ENCODE measurements at regions not wholly inside any gene's neighbourhood (a gene's known extent, or its start where the extent isn't known, plus 50 kb on each side); places are given as distances from the start of the nearest gene placed in this dataset.

DNA sequence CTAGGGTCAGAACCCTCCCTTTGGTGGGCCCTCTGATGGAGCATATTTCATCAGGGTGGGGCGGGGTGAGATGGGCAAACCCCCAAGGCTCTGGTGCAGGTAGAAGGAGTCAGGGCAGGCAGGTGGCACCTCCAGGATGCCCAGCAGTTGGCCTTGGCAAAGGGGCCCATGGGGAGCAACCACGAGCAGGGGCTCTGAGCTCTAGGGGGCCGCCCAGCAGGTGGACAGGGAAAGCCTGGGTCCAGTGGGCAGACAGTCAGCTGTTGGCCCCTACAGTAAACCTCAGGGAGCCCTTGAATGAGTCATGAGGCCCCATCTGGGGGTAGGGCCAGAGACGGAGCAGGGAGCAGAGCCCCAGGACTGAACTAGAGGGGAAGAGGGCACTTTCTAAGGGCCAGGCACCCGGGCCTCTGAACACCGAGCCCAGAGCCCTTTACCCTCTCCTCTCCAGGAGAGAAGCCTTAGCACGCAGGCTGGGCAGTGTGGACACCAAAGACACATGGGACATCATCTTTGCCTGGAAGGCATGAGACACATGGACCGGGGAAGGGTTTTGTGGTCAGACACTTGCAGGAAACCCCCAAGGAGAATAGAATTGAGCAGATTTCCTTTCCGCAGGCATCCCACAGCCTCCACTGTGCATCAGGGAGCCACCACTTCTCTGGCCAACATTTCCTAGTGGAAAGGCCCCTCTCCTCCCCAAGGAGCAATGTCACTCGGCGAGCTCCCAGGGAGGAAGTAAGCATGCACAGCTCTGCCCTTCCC lies 257.3 kb downstream of the GLI2 start:
- TF ChIP-seq KDM1A (IDR thresholded peaks at IDR 0.05; ENCODE audit: borderline replicate concordance): no peak
- TF ChIP-seq, protein P1, sequence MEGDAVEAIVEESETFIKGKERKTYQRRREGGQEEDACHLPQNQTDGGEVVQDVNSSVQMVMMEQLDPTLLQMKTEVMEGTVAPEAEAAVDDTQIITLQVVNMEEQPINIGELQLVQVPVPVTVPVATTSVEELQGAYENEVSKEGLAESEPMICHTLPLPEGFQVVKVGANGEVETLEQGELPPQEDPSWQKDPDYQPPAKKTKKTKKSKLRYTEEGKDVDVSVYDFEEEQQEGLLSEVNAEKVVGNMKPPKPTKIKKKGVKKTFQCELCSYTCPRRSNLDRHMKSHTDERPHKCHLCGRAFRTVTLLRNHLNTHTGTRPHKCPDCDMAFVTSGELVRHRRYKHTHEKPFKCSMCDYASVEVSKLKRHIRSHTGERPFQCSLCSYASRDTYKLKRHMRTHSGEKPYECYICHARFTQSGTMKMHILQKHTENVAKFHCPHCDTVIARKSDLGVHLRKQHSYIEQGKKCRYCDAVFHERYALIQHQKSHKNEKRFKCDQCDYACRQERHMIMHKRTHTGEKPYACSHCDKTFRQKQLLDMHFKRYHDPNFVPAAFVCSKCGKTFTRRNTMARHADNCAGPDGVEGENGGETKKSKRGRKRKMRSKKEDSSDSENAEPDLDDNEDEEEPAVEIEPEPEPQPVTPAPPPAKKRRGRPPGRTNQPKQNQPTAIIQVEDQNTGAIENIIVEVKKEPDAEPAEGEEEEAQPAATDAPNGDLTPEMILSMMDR (IDR thresholded peaks at IDR 0.05 in 2 of 3, conservative IDR thresholded peaks at IDR 0.05 in 1 of 3; ENCODE audit: control insufficient read depth in 2 of 3, extremely low read depth in 1 of 3, insufficient read depth in 1 of 3, low read depth in 3 of 3, low read length in 3 of 3): no peak
- TF ChIP-seq, protein P2, sequence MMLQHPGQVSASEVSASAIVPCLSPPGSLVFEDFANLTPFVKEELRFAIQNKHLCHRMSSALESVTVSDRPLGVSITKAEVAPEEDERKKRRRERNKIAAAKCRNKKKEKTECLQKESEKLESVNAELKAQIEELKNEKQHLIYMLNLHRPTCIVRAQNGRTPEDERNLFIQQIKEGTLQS (IDR thresholded peaks at IDR 0.05; ENCODE audit: borderline replicate concordance, extremely low read depth, low read depth, low read length): no peak
- TF ChIP-seq, protein P3, sequence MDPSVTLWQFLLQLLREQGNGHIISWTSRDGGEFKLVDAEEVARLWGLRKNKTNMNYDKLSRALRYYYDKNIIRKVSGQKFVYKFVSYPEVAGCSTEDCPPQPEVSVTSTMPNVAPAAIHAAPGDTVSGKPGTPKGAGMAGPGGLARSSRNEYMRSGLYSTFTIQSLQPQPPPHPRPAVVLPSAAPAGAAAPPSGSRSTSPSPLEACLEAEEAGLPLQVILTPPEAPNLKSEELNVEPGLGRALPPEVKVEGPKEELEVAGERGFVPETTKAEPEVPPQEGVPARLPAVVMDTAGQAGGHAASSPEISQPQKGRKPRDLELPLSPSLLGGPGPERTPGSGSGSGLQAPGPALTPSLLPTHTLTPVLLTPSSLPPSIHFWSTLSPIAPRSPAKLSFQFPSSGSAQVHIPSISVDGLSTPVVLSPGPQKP (IDR thresholded peaks at IDR 0.05; ENCODE audit: low read depth, low read length): no peak
- no peak for TF ChIP-seq RCOR1 (conservative IDR thresholded peaks at IDR 0.05; ENCODE audit: low read depth, low read length)
